ENCODE measurements at regions not wholly inside any gene's neighbourhood (a gene's known extent, or its start where the extent isn't known, plus 50 kb on each side); places are given as distances from the start of the nearest gene placed in this dataset.

- FAIRE-seq (no peak), DNase-seq (ENCODE audit: insufficient read length, low spot score) (no peak)
- TF ChIP-seq, protein P1, sequence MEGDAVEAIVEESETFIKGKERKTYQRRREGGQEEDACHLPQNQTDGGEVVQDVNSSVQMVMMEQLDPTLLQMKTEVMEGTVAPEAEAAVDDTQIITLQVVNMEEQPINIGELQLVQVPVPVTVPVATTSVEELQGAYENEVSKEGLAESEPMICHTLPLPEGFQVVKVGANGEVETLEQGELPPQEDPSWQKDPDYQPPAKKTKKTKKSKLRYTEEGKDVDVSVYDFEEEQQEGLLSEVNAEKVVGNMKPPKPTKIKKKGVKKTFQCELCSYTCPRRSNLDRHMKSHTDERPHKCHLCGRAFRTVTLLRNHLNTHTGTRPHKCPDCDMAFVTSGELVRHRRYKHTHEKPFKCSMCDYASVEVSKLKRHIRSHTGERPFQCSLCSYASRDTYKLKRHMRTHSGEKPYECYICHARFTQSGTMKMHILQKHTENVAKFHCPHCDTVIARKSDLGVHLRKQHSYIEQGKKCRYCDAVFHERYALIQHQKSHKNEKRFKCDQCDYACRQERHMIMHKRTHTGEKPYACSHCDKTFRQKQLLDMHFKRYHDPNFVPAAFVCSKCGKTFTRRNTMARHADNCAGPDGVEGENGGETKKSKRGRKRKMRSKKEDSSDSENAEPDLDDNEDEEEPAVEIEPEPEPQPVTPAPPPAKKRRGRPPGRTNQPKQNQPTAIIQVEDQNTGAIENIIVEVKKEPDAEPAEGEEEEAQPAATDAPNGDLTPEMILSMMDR (IDR thresholded peaks at IDR 0.05; ENCODE audit: insufficient read depth, missing control alignments), result no peak
These were observed 423.2 kb upstream of the ANO3 start for GRCh38 chr11:25908726-25909125.

- DNase-seq (ENCODE audit: insufficient read length, low spot score) (no peak), FAIRE-seq (no peak)
- TF ChIP-seq, protein P1 (IDR thresholded peaks at IDR 0.05; ENCODE audit: insufficient read depth, missing control alignments), result no peak
These were observed 421.8 kb upstream of the ANO3 start for GRCh38 chr11:25910086-25910485.

GRCh38 chr11:25920356-25920755, 411.6 kb upstream of the ANO3 start:
- TF ChIP-seq, protein P1 (IDR thresholded peaks at IDR 0.05; ENCODE audit: insufficient read depth, missing control alignments), result no peak
- FAIRE-seq, result no peak
- DNase-seq (ENCODE audit: insufficient read length, low spot score), result no peak

- FAIRE-seq, result no peak
- TF ChIP-seq, protein P1 (IDR thresholded peaks at IDR 0.05; ENCODE audit: insufficient read depth, missing control alignments), result no peak
- DNase-seq (ENCODE audit: insufficient read length, low spot score), result no peak
These were observed 407.3 kb upstream of the ANO3 start for GRCh38 chr11:25924586-25924985.

GRCh38 chr11:25925359-25925758, 406.6 kb upstream of the ANO3 start:
- FAIRE-seq (no peak), DNase-seq (ENCODE audit: insufficient read length, low spot score) (no peak)

GRCh38 chr11:25927411-25927953, 404.4 kb upstream of the ANO3 start:
- FAIRE-seq (no peak), DNase-seq (ENCODE audit: insufficient read length, low spot score) (no peak)
- TF ChIP-seq, protein P1 (IDR thresholded peaks at IDR 0.05; ENCODE audit: insufficient read depth, missing control alignments), result no peak

More at GRCh38 chr11:25925359-25925758, 406.6 kb upstream of the ANO3 start:
- TF ChIP-seq, protein P1 (IDR thresholded peaks at IDR 0.05; ENCODE audit: insufficient read depth, missing control alignments), result no peak

DNA sequence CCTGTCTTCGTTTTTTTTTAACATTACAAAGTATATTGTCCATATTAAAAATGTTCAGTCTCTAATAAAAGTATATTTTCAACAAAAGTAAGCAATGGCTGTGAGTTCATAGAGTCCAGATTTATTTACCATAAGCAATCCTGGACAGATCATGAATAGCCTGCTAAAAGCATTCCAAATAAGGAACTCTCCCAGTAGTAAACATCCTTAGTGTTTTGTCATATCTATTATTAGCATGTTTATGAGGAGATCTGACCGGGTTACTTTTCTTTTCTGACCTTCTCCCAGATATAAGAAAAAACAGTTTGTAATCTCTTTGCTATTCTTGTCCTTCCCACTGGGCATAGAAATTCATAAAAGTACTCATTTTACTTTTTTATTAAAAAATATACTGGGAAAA, 403.9 kb upstream of the ANO3 start:
- FAIRE-seq, result no peak
- TF ChIP-seq, protein P1 (IDR thresholded peaks at IDR 0.05; ENCODE audit: insufficient read depth, missing control alignments), result no peak
- no peak for DNase-seq (ENCODE audit: insufficient read length, low spot score)
